ENCODE measurements at regions not wholly inside any gene's neighbourhood (a gene's known extent, or its start where the extent isn't known, plus 50 kb on each side); places are given as distances from the start of the nearest gene placed in this dataset.

GRCh38 chr5:57751710-57752109 lies 269.1 kb upstream of the ACTBL2 start:
- Histone ChIP-seq H3K4me3 (no peak overlapping the region), H3K36me3 (ENCODE audit: insufficient read depth, low read length) (no peaks in the 10 kb centered on the region), H3K9ac (ENCODE audit: insufficient read length) (no peak overlapping the region), H3K27ac (no peak overlapping the region), H3K9me3 (ENCODE audit: low read depth, low read length) (no peaks in the 10 kb centered on the region)
- DNase-seq (ENCODE audit: low read depth, low spot score), result no peak
- TF ChIP-seq EZH2 (IDR thresholded peaks at IDR 0.05), result no peak
- no peak for TF ChIP-seq POLR2AphosphoS5 (IDR thresholded peaks at IDR 0.05; ENCODE audit: borderline replicate concordance, low read depth, low read length)
- TF ChIP-seq FOXP2 (optimal IDR thresholded peaks at IDR 0.05; ENCODE audit: control extremely low read depth, extremely low read length, insufficient read depth), result no peak

- TF ChIP-seq POLR2AphosphoS5 (IDR thresholded peaks at IDR 0.05; ENCODE audit: borderline replicate concordance, low read depth, low read length) (no peak), EZH2 (IDR thresholded peaks at IDR 0.05) (no peak), FOXP2 (optimal IDR thresholded peaks at IDR 0.05; ENCODE audit: control extremely low read depth, extremely low read length, insufficient read depth) (no peak)
- no peak overlapping the region for H3K9ac ChIP-seq (ENCODE audit: insufficient read length)
- no peaks in the 10 kb centered on the region for H3K9me3 ChIP-seq (ENCODE audit: low read depth, low read length)
- no peak overlapping the region for H3K4me3 ChIP-seq
- H3K27ac ChIP-seq, result no peak overlapping the region
- H3K36me3 ChIP-seq (ENCODE audit: insufficient read depth, low read length), result no peaks in the 10 kb centered on the region
- no peak for DNase-seq (ENCODE audit: low read depth, low spot score)
Observed at GRCh38 chr5:57750891-57751290, 268.3 kb upstream of the ACTBL2 start.

- TF ChIP-seq EZH2 (IDR thresholded peaks at IDR 0.05) (no peak), POLR2AphosphoS5 (IDR thresholded peaks at IDR 0.05; ENCODE audit: borderline replicate concordance, low read depth, low read length) (no peak), FOXP2 (optimal IDR thresholded peaks at IDR 0.05; ENCODE audit: control extremely low read depth, extremely low read length, insufficient read depth) (no peak)
- Histone ChIP-seq H3K9ac (ENCODE audit: insufficient read length) (no peak overlapping the region), H3K36me3 (ENCODE audit: insufficient read depth, low read length) (no peaks in the 10 kb centered on the region), H3K27ac (no peak overlapping the region), H3K4me3 (no peak overlapping the region), H3K9me3 (ENCODE audit: low read depth, low read length) (no peaks in the 10 kb centered on the region)
- no peak for DNase-seq (ENCODE audit: low read depth, low spot score)
Observed at GRCh38 chr5:57750282-57750681, 267.7 kb upstream of the ACTBL2 start.

- no peak for TF ChIP-seq FOXP2 (optimal IDR thresholded peaks at IDR 0.05; ENCODE audit: control extremely low read depth, extremely low read length, insufficient read depth)
- no peak for TF ChIP-seq EZH2 (IDR thresholded peaks at IDR 0.05)
- TF ChIP-seq POLR2AphosphoS5 (IDR thresholded peaks at IDR 0.05; ENCODE audit: borderline replicate concordance, low read depth, low read length), result no peak
- Histone ChIP-seq H3K36me3 (ENCODE audit: insufficient read depth, low read length) (no peaks in the 10 kb centered on the region), H3K9ac (ENCODE audit: insufficient read length) (no peak overlapping the region), H3K4me3 (no peak overlapping the region), H3K9me3 (ENCODE audit: low read depth, low read length) (no peaks in the 10 kb centered on the region), H3K27ac (no peak overlapping the region)
- no peak for DNase-seq (ENCODE audit: low read depth, low spot score)
Observed at GRCh38 chr5:57749396-57749795, 266.8 kb upstream of the ACTBL2 start.

GRCh38 chr5:57745700-57746651 lies 263.4 kb upstream of the ACTBL2 start:
- TF ChIP-seq FOXP2 (optimal IDR thresholded peaks at IDR 0.05; ENCODE audit: control extremely low read depth, extremely low read length, insufficient read depth) (no peak), EZH2 (IDR thresholded peaks at IDR 0.05) (no peak), POLR2AphosphoS5 (IDR thresholded peaks at IDR 0.05; ENCODE audit: borderline replicate concordance, low read depth, low read length) (no peak)
- DNase-seq (ENCODE audit: low read depth, low spot score), result no peak

GRCh38 chr5:57745029-57745428 lies 262.4 kb upstream of the ACTBL2 start:
- Histone ChIP-seq H3K27ac (no peak overlapping the region), H3K9me3 (ENCODE audit: low read depth, low read length) (no peaks in the 10 kb centered on the region), H3K36me3 (ENCODE audit: insufficient read depth, low read length) (no peaks in the 10 kb centered on the region), H3K9ac (ENCODE audit: insufficient read length) (no peak overlapping the region), H3K4me3 (no peak overlapping the region)
- DNase-seq (ENCODE audit: low read depth, low spot score), result no peak
- TF ChIP-seq POLR2AphosphoS5 (IDR thresholded peaks at IDR 0.05; ENCODE audit: borderline replicate concordance, low read depth, low read length) (no peak), EZH2 (IDR thresholded peaks at IDR 0.05) (no peak), FOXP2 (optimal IDR thresholded peaks at IDR 0.05; ENCODE audit: control extremely low read depth, extremely low read length, insufficient read depth) (no peak)

More at GRCh38 chr5:57745700-57746651, 263.4 kb upstream of the ACTBL2 start:
- Histone ChIP-seq H3K36me3 (ENCODE audit: insufficient read depth, low read length) (no peaks in the 10 kb centered on the region), H3K9me3 (ENCODE audit: low read depth, low read length) (no peaks in the 10 kb centered on the region), H3K9ac (ENCODE audit: insufficient read length) (no peak overlapping the region), H3K4me3 (no peak overlapping the region), H3K27ac (no peak overlapping the region)

GRCh38 chr5:57741336-57741735 lies 258.7 kb upstream of the ACTBL2 start:
- no peaks in the 10 kb centered on the region for H3K9me3 ChIP-seq (ENCODE audit: low read depth, low read length)
- no peak overlapping the region for H3K27ac ChIP-seq
- no peak for DNase-seq (ENCODE audit: low read depth, low spot score)
- H3K36me3 ChIP-seq (ENCODE audit: insufficient read depth, low read length), result no peaks in the 10 kb centered on the region
- no peak overlapping the region for H3K4me3 ChIP-seq
- TF ChIP-seq EZH2 (IDR thresholded peaks at IDR 0.05), result no peak
- TF ChIP-seq FOXP2 (optimal IDR thresholded peaks at IDR 0.05; ENCODE audit: control extremely low read depth, extremely low read length, insufficient read depth), result no peak
- no peak for TF ChIP-seq POLR2AphosphoS5 (IDR thresholded peaks at IDR 0.05; ENCODE audit: borderline replicate concordance, low read depth, low read length)
- H3K9ac ChIP-seq (ENCODE audit: insufficient read length), result no peak overlapping the region

- H3K9ac ChIP-seq (ENCODE audit: insufficient read length), result no peak overlapping the region
Observed at GRCh38 chr5:57738787-57739186, 256.2 kb upstream of the ACTBL2 start.

More at GRCh38 chr5:57738787-57739186, 256.2 kb upstream of the ACTBL2 start:
- Histone ChIP-seq H3K9me3 (ENCODE audit: low read depth, low read length) (no peaks in the 10 kb centered on the region), H3K36me3 (ENCODE audit: insufficient read depth, low read length) (no peaks in the 10 kb centered on the region), H3K4me3 (no peak overlapping the region), H3K27ac (no peak overlapping the region)
- DNase-seq (ENCODE audit: low read depth, low spot score), result no peak
- TF ChIP-seq FOXP2 (optimal IDR thresholded peaks at IDR 0.05; ENCODE audit: control extremely low read depth, extremely low read length, insufficient read depth) (no peak), EZH2 (IDR thresholded peaks at IDR 0.05) (no peak), POLR2AphosphoS5 (IDR thresholded peaks at IDR 0.05; ENCODE audit: borderline replicate concordance, low read depth, low read length) (no peak)

Measured in SK-N-MC (cell line).